HG03521 (cell line): ENCODE measurements at regions not wholly inside any gene's neighbourhood (a gene's known extent, or its start where the extent isn't known, plus 50 kb on each side); places are given as distances from the start of the nearest gene placed in this dataset.

ENCODE experiments used
- ATAC-seq: cut with Tn5 transposase; IDR thresholded peaks from one replicate; pipeline ENCODE4 v1.9.1; 2021; ENCODE audit warnings: mild to moderate bottlenecking, moderate library complexity; ENCODE audit not compliant: unreplicated experiment

- no peak for ATAC-seq
Measured at GRCh38 chr11:19565639-19566038, 147.0 kb upstream of the NAV2 start.

DNA sequence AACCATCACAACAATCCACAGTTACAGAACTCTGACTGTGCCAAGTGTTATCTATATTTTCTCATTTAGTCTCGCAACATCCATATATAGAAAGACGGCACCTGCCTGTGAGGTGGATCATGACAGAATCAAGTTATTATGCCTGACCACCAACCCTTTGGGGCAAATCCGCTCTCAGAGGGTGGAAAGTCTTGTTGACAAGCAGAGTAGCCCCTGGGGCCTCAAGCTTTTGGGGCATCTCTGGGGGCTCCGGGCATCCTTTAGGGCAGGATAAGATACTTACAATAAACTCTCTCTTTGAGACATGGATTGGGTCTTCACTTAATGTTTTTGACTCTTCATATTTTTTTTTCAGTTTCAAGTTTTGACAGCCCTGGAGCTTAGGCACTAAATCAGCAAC lies 150.5 kb upstream of the NAV2 start:
- ATAC-seq: no peak

DNA sequence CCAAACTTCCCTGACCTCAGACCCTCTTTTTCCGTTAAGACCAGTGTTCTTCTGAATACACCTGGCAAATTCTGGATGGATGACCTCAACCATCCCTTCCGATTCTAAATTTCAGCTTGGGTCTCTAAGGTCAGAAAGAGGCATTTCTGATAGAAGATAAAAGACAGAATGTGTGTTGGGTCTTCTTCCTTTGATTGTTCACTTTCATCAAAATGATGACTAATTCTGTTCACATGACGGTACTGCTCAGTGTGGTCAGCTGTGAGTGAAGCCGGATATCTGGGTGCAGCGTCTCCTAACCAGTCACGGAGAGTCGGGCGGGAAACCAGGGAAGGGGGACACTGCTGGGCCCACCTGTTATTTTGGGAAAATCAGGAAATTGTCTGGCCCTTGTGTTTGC lies 151.6 kb upstream of the NAV2 start:
- ATAC-seq: no peak

- no peak for ATAC-seq
Measured at GRCh38 chr11:19560156-19560555, 152.5 kb upstream of the NAV2 start.

DNA sequence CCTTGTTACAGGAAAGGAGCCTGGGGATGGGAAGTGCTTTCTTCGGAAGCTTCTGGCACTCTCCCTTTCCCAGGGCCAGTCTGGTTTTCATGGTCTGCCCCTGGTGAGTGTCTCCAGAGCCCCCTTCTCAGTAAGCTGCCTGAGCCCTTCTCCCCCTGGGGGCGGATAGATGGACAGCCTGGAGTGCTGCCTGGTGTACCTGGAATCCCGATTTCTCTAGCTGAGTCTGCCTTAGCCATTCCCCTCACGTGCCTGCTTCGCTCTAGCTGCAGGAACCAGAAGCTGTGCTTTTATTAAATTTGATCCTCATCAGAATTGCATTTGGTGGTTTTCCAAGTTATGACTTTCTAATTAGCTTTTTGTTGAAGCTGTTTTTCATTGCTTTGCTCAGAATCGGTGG lies 152.9 kb upstream of the NAV2 start:
- no peak for ATAC-seq

- ATAC-seq: no peak
Measured at GRCh38 chr11:19558189-19558986, 154.2 kb upstream of the NAV2 start.

DNA sequence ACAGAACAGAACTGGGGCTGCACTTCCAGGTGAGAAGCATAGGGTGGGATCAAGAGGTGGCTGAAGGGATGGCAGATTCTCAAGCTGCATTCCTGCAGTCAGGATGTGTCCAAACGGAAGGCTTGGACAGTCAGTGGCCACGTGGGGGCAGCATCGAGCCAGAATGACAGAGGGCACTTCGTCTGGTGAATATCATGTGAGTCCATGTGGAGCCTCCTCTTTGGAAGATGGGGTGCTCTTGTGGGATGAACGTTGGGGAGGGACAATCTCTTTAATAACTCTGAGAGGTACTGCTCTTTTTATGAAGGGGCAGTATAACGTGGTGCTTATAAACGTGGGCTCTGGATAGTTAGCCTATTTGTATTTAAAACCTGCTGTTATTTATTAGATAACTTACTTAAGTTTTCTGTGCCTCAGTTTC lies 154.9 kb upstream of the NAV2 start:
- ATAC-seq: no peak

DNA sequence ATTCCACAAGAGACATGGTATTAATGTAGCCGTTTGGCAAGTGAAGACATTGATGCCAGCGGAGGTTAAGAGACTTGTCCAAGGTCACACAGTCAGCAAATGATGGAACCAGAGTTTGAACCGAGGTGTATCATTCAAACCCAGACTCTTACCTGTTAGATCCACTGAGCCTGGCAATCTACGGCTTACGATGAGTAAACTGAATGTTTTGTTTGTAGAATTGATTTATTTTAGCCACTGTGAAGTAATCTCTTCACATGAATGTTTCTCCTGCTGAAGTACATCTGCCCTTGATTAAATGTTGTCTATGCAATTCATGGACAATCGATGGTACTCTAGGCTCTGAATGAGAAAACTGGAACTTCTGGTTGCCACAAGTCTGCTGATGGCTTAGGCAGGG lies 155.5 kb upstream of the NAV2 start:
- no peak for ATAC-seq

DNA sequence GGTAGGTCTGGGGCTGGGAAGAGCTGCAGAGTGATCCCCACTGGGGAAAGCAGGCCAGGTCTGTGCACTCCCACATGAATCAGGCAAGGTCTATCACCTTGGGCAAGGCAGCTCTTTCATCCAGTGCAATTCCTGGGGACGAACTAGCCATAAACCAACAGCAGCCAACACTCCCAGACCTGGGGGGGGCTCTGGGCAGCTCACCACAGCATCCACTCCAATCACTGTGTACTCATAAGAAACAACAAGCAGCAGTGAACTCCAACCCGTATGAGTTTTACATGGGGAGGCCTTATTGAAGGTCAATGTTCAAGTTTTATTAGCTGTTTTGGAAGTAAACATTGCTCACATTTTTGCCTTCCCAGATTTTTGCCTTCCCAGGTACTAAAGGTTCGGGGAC lies 157.4 kb upstream of the NAV2 start:
- no peak for ATAC-seq

DNA sequence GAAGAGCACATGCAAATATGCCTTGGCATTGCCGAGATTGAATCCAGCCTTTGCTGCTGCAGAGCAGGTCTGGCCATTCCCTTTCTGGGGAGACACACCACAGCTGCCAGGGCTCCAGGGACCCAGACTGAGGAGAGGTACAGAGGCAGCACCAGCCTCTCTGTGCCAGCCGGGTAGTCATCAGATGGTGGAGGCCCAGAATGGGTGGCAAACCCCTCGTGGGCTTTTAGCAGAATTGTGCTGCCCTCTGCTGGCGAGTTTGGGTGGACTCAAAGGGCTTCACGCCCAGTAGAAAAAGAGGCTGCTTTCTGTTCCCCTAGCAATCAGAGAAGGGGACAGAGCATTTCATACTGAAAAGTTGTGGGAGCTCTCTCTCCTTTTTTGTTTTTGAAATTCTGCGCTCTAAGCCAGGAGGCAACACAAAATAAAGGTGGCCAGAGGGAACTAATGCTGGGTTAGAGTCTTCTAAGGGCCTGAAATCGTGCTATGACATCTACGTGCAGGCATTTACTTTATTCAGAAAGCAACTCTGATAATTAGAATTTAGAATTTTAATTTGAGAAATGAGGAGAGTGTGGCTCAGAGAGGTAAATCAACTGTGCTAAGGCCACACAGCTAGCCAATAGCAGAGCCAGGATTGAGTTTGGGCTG lies 158.8 kb upstream of the NAV2 start:
- ATAC-seq: no peak

GRCh38 chr11:19552656-19553260 lies 159.9 kb upstream of the NAV2 start:
- ATAC-seq: no peak

DNA sequence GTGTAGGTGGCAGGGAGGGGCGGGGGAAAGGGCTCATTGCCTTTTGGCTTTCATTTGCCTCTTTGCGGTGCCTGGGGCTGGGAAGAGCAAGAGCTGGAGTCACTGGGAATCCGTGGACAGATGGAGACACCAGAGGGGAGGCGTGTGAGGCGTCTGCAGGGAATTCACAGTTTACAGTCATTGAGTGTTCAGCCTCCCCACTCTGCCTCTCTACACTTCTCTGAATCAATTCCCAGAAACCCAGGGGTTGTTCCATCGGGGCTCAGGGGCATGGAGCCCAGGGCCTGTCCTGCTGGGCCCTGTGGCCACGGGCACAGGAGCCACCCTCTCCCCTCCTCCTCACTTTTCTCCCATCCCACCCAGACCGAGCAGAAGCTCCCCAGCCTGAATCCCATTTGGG lies 160.5 kb upstream of the NAV2 start:
- no peak for ATAC-seq

DNA sequence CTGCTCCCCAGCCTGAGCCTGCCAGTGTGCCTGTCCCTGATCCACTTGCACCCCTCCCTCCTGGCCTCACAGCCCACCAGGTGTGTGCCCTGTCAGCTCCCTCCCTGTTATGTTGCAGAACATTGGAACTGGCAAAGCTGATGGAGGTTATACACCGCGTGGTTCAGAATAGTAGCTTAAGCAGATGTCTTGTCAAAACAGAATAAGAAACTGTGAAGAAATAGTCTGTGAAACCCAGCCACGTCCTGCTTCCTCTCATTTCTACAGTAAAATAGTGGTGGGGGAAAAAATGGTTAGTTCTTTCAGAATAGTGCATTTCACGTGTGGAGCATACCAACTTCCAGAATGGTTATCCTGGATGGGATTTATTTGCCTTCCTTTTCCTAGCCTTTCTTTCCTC lies 161.2 kb upstream of the NAV2 start:
- no peak for ATAC-seq

GRCh38 chr11:19547044-19547443 lies 165.6 kb upstream of the NAV2 start:
- no peak for ATAC-seq

- no peak for ATAC-seq
Measured at GRCh38 chr11:19546325-19546724, 166.3 kb upstream of the NAV2 start.

- ATAC-seq: no peak
Measured at GRCh38 chr11:19541521-19542049, 171.1 kb upstream of the NAV2 start.

- ATAC-seq: no peak
Measured at GRCh38 chr11:19539861-19540260, 172.8 kb upstream of the NAV2 start.

- no peak for ATAC-seq
Measured at GRCh38 chr11:19537803-19538453, 174.7 kb upstream of the NAV2 start.

DNA sequence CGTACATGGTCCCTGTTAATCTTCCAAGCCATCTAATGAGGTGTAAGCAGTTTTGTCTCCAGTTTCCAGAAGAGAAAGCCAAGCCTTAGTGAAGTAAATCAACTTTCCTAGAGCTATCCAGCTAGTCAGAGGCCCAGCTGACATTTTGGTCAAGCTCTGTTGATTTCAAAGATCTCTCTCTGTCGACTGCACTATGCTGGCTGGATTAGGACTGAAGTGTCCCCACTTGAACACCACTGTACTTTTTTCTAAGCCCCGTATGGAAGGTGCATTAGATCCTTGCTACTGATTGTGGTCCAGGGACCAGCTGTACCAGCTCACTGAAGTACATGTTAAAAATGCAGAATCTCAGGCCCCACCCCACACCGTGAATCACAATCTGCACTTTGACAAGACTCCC lies 176.5 kb upstream of the NAV2 start:
- no peak for ATAC-seq

DNA sequence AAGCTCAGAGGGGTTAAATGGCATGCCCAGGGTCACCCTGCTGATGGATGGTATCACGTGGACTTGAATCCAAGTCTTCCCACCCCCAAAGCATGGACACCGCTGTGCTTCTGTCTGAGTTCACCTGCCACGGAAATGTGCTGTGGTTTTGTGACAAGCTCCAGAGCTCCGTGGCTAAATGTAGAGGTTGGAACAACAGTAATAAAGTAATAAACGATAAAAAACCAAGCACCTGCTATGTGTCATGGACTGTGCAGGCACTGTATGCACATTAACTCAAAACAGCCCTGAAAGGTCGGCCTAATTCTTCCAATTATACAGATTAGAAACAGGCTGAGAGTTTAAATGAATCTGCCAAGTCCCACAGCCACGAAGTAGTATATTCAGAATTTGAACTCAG lies 182.1 kb upstream of the NAV2 start:
- ATAC-seq: no peak

DNA sequence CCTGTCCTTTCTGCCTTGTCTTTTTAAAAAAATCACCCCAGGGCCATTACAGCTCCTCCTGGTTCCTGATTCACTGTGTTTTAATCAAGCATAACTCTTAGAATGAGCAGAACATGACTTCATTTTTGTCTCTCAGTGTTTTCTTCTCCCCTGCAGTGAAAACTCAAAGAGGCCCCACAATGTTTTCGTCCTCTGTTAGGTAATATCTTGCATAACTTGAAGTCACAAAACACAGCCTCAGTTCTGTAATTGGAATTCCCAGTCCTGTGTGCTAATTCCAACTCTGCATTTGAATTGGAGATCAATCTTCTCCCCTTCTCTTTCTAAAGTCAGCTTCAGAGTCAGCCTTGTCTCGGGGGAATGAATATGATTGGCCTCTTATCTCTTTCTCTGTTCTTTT lies 186.5 kb upstream of the NAV2 start:
- no peak for ATAC-seq

DNA sequence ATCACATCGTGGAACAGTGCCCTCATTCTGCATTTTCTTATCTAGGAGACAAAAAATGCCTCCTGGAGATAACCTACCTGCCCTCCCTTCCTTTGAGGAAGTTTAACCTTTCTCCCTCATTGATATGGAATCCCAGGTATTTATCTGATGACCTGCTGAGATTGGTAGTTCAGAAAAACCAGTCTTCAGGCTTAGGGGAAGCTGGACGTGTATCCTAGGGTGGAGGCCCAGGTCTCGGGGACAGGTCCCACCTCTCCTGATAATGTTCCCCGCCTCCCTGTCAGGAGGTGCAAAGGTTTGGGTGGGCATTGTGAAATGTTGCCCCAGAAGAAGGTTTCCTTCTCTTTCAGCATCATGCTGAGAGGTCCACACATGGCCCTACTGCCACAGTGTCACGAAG lies 186.9 kb upstream of the NAV2 start:
- ATAC-seq: no peak
